ENCODE measurements at regions not wholly inside any gene's neighbourhood (a gene's known extent, or its start where the extent isn't known, plus 50 kb on each side); places are given as distances from the start of the nearest gene placed in this dataset.

- H3K4me3 Mint-ChIP-seq, result no peak overlapping the region
- H3K27ac Mint-ChIP-seq, result no peak overlapping the region
- H3K4me1 Mint-ChIP-seq, result peaks cover 2% of the 10 kb centered on the region
- no peaks in the 10 kb centered on the region for H3K27me3 Mint-ChIP-seq (ENCODE audit: low read depth)
- H3K9me3 Mint-ChIP-seq, result peaks cover 27% of the 10 kb centered on the region
- peaks cover 13% of the 10 kb centered on the region for H3K36me3 Mint-ChIP-seq
- no peak for TF ChIP-seq CTCF (IDR thresholded peaks at IDR 0.05; ENCODE audit: unreplicated experiment)
- DNase-seq (ENCODE audit: low spot score in 2 of 2, unreplicated experiment in 2 of 2), result no peak
Observed at GRCh38 chr12:114852976-114853529, 169.1 kb upstream of the TBX3 start.

- Mint-ChIP-seq H3K27me3 (ENCODE audit: low read depth) (no peaks in the 10 kb centered on the region), H3K9me3 (peaks cover 22% of the 10 kb centered on the region), H3K4me1 (peaks cover 11% of the 10 kb centered on the region), H3K36me3 (peaks cover 9% of the 10 kb centered on the region), H3K4me3 (no peak overlapping the region), H3K27ac (no peak overlapping the region)
- no peak for TF ChIP-seq CTCF (IDR thresholded peaks at IDR 0.05; ENCODE audit: unreplicated experiment)
- no peak for DNase-seq (ENCODE audit: low spot score in 2 of 2, unreplicated experiment in 2 of 2)
Observed at GRCh38 chr12:114851981-114852380, 168.0 kb upstream of the TBX3 start.

GRCh38 chr12:114850661-114851275 lies 166.8 kb upstream of the TBX3 start:
- no peak for DNase-seq (ENCODE audit: low spot score in 2 of 2, unreplicated experiment in 2 of 2)
- no peak for TF ChIP-seq CTCF (IDR thresholded peaks at IDR 0.05; ENCODE audit: unreplicated experiment)
- Mint-ChIP-seq H3K27me3 (ENCODE audit: low read depth) (no peaks in the 10 kb centered on the region), H3K36me3 (peaks cover 9% of the 10 kb centered on the region), H3K27ac (peak overlapping the region; percentile 23), H3K4me1 (peaks cover 14% of the 10 kb centered on the region), H3K9me3 (peaks cover 16% of the 10 kb centered on the region), H3K4me3 (no peak overlapping the region)

- no peak overlapping the region for H3K27ac Mint-ChIP-seq
- H3K4me3 Mint-ChIP-seq, result no peak overlapping the region
- DNase-seq (ENCODE audit: low spot score in 2 of 2, unreplicated experiment in 2 of 2), result no peak
Observed at GRCh38 chr12:114848666-114849065, 164.7 kb upstream of the TBX3 start.

GRCh38 chr12:114847441-114848035 lies 163.6 kb upstream of the TBX3 start:
- H3K4me3 Mint-ChIP-seq, result no peak overlapping the region
- TF ChIP-seq CTCF (IDR thresholded peaks at IDR 0.05; ENCODE audit: unreplicated experiment), result no peak
- peaks cover 20% of the 10 kb centered on the region for H3K4me1 Mint-ChIP-seq
- no peaks in the 10 kb centered on the region for H3K27me3 Mint-ChIP-seq (ENCODE audit: low read depth)
- no peaks in the 10 kb centered on the region for H3K9me3 Mint-ChIP-seq
- peak overlapping the region; percentile 48 for H3K27ac Mint-ChIP-seq
- no peak for DNase-seq (ENCODE audit: low spot score in 2 of 2, unreplicated experiment in 2 of 2)
- H3K36me3 Mint-ChIP-seq, result no peaks in the 10 kb centered on the region

More at GRCh38 chr12:114848666-114849065, 164.7 kb upstream of the TBX3 start:
- Mint-ChIP-seq H3K27me3 (ENCODE audit: low read depth) (no peaks in the 10 kb centered on the region), H3K9me3 (no peaks in the 10 kb centered on the region), H3K36me3 (no peaks in the 10 kb centered on the region), H3K4me1 (peaks cover 16% of the 10 kb centered on the region)
- TF ChIP-seq CTCF (IDR thresholded peaks at IDR 0.05; ENCODE audit: unreplicated experiment), result no peak
